AG04450 (cell line): ENCODE measurements at regions not wholly inside any gene's neighbourhood (a gene's known extent, or its start where the extent isn't known, plus 50 kb on each side); places are given as distances from the start of the nearest gene placed in this dataset.

Experiments
- CTCF ChIA-PET: fragments of 300-600, 350-600 bp; formaldehyde crosslinking; extraction: SDS; loops from one replicate; lab custom pipeline; 2022; ENCODE audit warnings: antibody characterized with exemption, inconsistent platforms; lab: Charles Lee
- POLR2A ChIA-PET: fragments of 350-600 bp; formaldehyde crosslinking; extraction: SDS; loops from one replicate; lab custom pipeline; 2021; ENCODE audit warnings: antibody characterized with exemption, inconsistent platforms; lab: Yijun Ruan, JAX
- DNase-seq: peaks from one replicate; pipeline ENCODE4 v3.0.0-alpha.2; 2011; ENCODE audit warnings: low read depth, low spot score
- H3K27ac ChIP-seq: one replicate; pipeline ENCODE4 v1.5.1; 2012; ENCODE audit warnings: low read depth, low read length, control low read depth
- H3K27me3 ChIP-seq: one replicate; pipeline ENCODE4 v1.6.0; 2012; ENCODE audit warnings: low read length; ENCODE audit not compliant: control insufficient read depth, insufficient read depth
- H3K4me3 ChIP-seq: 2 replicates; pipeline ENCODE4 v1.5.1; 2011; ENCODE audit warnings: mild to moderate bottlenecking, low read depth, low read length, control low read depth
- H3K9me3 ChIP-seq: 2 replicates; pipeline ENCODE4 v1.5.1; 2012; ENCODE audit warnings: low read length; ENCODE audit not compliant: control insufficient read depth, insufficient read depth
- CTCF ChIP-seq: IDR thresholded peaks from 2 replicates; pipeline ENCODE4 v1.5.1; 2011; ENCODE audit warnings: low read depth, low read length, control low read depth, inconsistent platforms

DNA sequence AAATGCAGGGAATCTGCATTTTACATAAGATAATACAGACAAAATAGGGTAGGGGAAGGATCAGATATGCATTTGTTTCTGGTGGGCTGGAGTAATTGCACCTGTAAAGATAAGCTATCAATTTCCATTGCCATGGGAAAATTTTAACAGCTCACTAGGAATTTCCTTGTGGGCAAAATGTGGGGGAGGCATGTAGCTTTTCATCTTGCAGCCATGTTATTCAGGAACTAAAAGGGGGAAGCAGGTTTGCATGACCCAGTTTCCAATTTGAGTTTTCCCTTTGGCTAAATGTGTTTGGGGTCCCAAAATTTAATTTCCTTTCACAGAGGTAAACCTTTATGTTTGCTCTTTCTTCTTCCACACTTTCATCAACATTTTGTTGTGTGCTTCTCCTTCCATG, 624.4 kb downstream of the NYAP2 start:
- Histone ChIP-seq H3K4me3 (no peak overlapping the region), H3K27me3 (no peaks in the 10 kb centered on the region), H3K9me3 (no peaks in the 10 kb centered on the region), H3K27ac (no peak overlapping the region)
- POLR2A ChIA-PET: no interaction called here
- CTCF ChIA-PET: no interaction called here
- DNase-seq: no peak
- TF ChIP-seq CTCF: no peak

DNA sequence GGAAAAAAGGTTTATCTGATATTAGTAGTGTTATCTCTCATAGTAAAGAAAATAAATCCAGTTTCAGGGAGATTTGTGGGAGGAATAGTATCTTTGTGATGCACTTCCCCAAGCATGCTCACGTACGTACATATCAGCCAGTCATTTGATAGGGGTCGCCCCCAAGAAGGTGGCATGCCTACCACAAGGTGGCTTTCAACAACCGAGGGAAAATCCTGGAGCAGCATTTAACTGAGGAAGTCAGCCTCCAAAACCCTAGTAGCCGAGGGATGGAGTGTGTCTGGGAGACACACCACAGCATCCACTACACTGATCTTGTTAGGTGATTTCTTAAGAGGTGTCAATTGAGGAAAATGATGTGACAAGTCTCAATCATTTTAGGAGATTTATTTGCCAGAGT, 623.9 kb downstream of the NYAP2 start:
- no peak overlapping the region for H3K27ac ChIP-seq
- ChIA-PET POLR2A (no interaction called here), CTCF (no interaction called here)
- H3K9me3 ChIP-seq: peaks cover 4% of the 10 kb centered on the region
- no peak overlapping the region for H3K4me3 ChIP-seq
- no peak for DNase-seq
- TF ChIP-seq CTCF: peak; percentile 19; the same call in 1 of the 2 replicates
- H3K27me3 ChIP-seq: no peaks in the 10 kb centered on the region

- TF ChIP-seq CTCF: no peak
- ChIA-PET POLR2A (no interaction called here), CTCF (no interaction called here)
- peaks cover 7% of the 10 kb centered on the region for H3K9me3 ChIP-seq
- H3K4me3 ChIP-seq: no peak overlapping the region
- no peaks in the 10 kb centered on the region for H3K27me3 ChIP-seq
- H3K27ac ChIP-seq: no peak overlapping the region
- DNase-seq: no peak
Observed at GRCh38 chr2:226020956-226021355, 621.4 kb downstream of the NYAP2 start.

GRCh38 chr2:226020176-226020575, 620.7 kb downstream of the NYAP2 start:
- Histone ChIP-seq H3K9me3 (peaks cover 7% of the 10 kb centered on the region), H3K27ac (no peak overlapping the region), H3K4me3 (no peak overlapping the region), H3K27me3 (no peaks in the 10 kb centered on the region)
- POLR2A ChIA-PET: no interaction called here
- no peak for DNase-seq
- CTCF ChIA-PET: interaction anchor here (0.6 kb wide), 1 partner anchor 196 kb away, joined by 3 read pairs; no protein-coding TSS in a partner anchor
- no peak for TF ChIP-seq CTCF

DNA sequence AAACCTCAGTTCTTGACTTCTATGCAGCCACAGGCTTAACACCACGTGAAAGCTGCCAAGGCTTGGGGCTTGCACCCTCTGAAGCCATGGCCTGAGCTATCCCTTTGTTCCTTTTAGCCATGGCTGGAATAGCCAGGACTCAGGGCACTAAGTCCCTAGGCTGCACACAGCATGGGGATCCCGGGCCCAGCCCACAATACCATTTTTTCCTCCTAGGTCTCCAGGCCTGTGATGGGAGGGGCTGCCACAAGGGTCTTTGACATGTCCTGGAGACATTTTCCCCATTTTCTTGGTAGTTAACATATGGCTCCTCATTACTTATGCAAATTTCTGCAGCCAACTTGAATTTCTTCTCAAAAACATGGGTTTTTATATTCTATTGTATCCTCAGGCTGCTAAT, 619.1 kb downstream of the NYAP2 start:
- CTCF ChIA-PET: no interaction called here
- POLR2A ChIA-PET: no interaction called here
- Histone ChIP-seq H3K4me3 (no peak overlapping the region), H3K27me3 (no peaks in the 10 kb centered on the region), H3K27ac (no peak overlapping the region), H3K9me3 (peaks cover 7% of the 10 kb centered on the region)
- TF ChIP-seq CTCF: no peak
- no peak for DNase-seq
